ENCODE measurements at regions not wholly inside any gene's neighbourhood (a gene's known extent, or its start where the extent isn't known, plus 50 kb on each side); places are given as distances from the start of the nearest gene placed in this dataset.
"Not testable (repeated sequence)": the region's sequence is repeated elsewhere in the genome, so short reads cannot be mapped to it uniquely, and the experiment has no call there.

GRCh38 chr5:136736021-136736420, 370.7 kb upstream of the TRPC7 start:
- Histone ChIP-seq H3K27ac (ENCODE audit: low read depth, low read length, poor library complexity, severe bottlenecking) (no peak overlapping the region), H3K27me3 (replicated peaks; ENCODE audit: insufficient read depth, low read depth, low read length, poor library complexity) (peaks cover 5% of the 10 kb centered on the region), H3K36me3 (ENCODE audit: insufficient read depth, low read length, poor library complexity, severe bottlenecking) (no peaks in the 10 kb centered on the region), H3K4me1 (ENCODE audit: insufficient read depth, low read length, poor library complexity, severe bottlenecking) (no peaks in the 10 kb centered on the region), H3K4me3 (ENCODE audit: low read depth, low read length, poor library complexity, severe bottlenecking) (no peak overlapping the region), H3K9me3 (ENCODE audit: low read depth, low read length, poor library complexity, severe bottlenecking) (no peaks in the 10 kb centered on the region)
- DNase-seq (ENCODE audit: low spot score) = no peak
- TF ChIP-seq EZH2 (IDR thresholded peaks at IDR 0.05; ENCODE audit: borderline replicate concordance, low read depth, low read length, poor library complexity, severe bottlenecking) (no peak), CTCF (conservative IDR thresholded peaks at IDR 0.05; ENCODE audit: low read depth, low read length) (no peak)
- POLR2A ChIA-PET (ENCODE audit: low non-redundant PET) = no interaction called here
- BruUV-seq (replicated peaks) = no TSS peak
- CTCF ChIA-PET = no interaction called here
- intact Hi-C loops (cut with micrococcal nuclease; ENCODE audit: unreplicated experiment) = no loop called here

GRCh38 chr5:136735611-136736010, 370.3 kb upstream of the TRPC7 start:
- H3K27ac ChIP-seq (ENCODE audit: low read depth, low read length, poor library complexity, severe bottlenecking); POLR2A ChIA-PET (ENCODE audit: low non-redundant PET); BruUV-seq (replicated peaks); H3K9me3 ChIP-seq (ENCODE audit: low read depth, low read length, poor library complexity, severe bottlenecking); H3K4me1 ChIP-seq (ENCODE audit: insufficient read depth, low read length, poor library complexity, severe bottlenecking); intact Hi-C loops (cut with micrococcal nuclease; ENCODE audit: unreplicated experiment); DNase-seq (ENCODE audit: low spot score); H3K36me3 ChIP-seq (ENCODE audit: insufficient read depth, low read length, poor library complexity, severe bottlenecking); CTCF ChIA-PET; H3K27me3 ChIP-seq (replicated peaks; ENCODE audit: insufficient read depth, low read depth, low read length, poor library complexity); H3K4me3 ChIP-seq (ENCODE audit: low read depth, low read length, poor library complexity, severe bottlenecking): not testable (repeated sequence)

- no peak for TF ChIP-seq CTCF (conservative IDR thresholded peaks at IDR 0.05; ENCODE audit: low read depth, low read length)
- TF ChIP-seq EZH2 (IDR thresholded peaks at IDR 0.05; ENCODE audit: borderline replicate concordance, low read depth, low read length, poor library complexity, severe bottlenecking) = no peak
- H3K36me3 ChIP-seq (ENCODE audit: insufficient read depth, low read length, poor library complexity, severe bottlenecking) = no peaks in the 10 kb centered on the region
- intact Hi-C loops (cut with micrococcal nuclease; ENCODE audit: unreplicated experiment) = no loop called here
- ChIA-PET POLR2A (ENCODE audit: low non-redundant PET) (no interaction called here), CTCF (no interaction called here)
- H3K27ac ChIP-seq (ENCODE audit: low read depth, low read length, poor library complexity, severe bottlenecking) = no peak overlapping the region
- no peak overlapping the region for H3K4me3 ChIP-seq (ENCODE audit: low read depth, low read length, poor library complexity, severe bottlenecking)
- no peaks in the 10 kb centered on the region for H3K4me1 ChIP-seq (ENCODE audit: insufficient read depth, low read length, poor library complexity, severe bottlenecking)
- no peak for DNase-seq (ENCODE audit: low spot score)
- H3K9me3 ChIP-seq (ENCODE audit: low read depth, low read length, poor library complexity, severe bottlenecking) = no peaks in the 10 kb centered on the region
- BruUV-seq (replicated peaks) = no TSS peak
- H3K27me3 ChIP-seq (replicated peaks; ENCODE audit: insufficient read depth, low read depth, low read length, poor library complexity) = peaks cover 5% of the 10 kb centered on the region
Observed at GRCh38 chr5:136734628-136735027, 369.3 kb upstream of the TRPC7 start.

- Histone ChIP-seq H3K4me1 (ENCODE audit: insufficient read depth, low read length, poor library complexity, severe bottlenecking) (no peaks in the 10 kb centered on the region), H3K4me3 (ENCODE audit: low read depth, low read length, poor library complexity, severe bottlenecking) (no peak overlapping the region), H3K27ac (ENCODE audit: low read depth, low read length, poor library complexity, severe bottlenecking) (no peak overlapping the region), H3K9me3 (ENCODE audit: low read depth, low read length, poor library complexity, severe bottlenecking) (no peaks in the 10 kb centered on the region), H3K36me3 (ENCODE audit: insufficient read depth, low read length, poor library complexity, severe bottlenecking) (no peaks in the 10 kb centered on the region), H3K27me3 (replicated peaks; ENCODE audit: insufficient read depth, low read depth, low read length, poor library complexity) (peaks cover 5% of the 10 kb centered on the region)
- DNase-seq (ENCODE audit: low spot score) = no peak
- intact Hi-C loops (cut with micrococcal nuclease; ENCODE audit: unreplicated experiment) = no loop called here
- BruUV-seq (replicated peaks) = no TSS peak
- ChIA-PET CTCF (no interaction called here), POLR2A (ENCODE audit: low non-redundant PET) (no interaction called here)
- TF ChIP-seq CTCF (conservative IDR thresholded peaks at IDR 0.05; ENCODE audit: low read depth, low read length) (no peak), EZH2 (IDR thresholded peaks at IDR 0.05; ENCODE audit: borderline replicate concordance, low read depth, low read length, poor library complexity, severe bottlenecking) (no peak)
Observed at GRCh38 chr5:136732751-136733150, 367.4 kb upstream of the TRPC7 start.

All from A673 (cell line).